ENCODE measurements at regions not wholly inside any gene's neighbourhood (a gene's known extent, or its start where the extent isn't known, plus 50 kb on each side); places are given as distances from the start of the nearest gene placed in this dataset.
"Not testable (repeated sequence)": the region's sequence is repeated elsewhere in the genome, so short reads cannot be mapped to it uniquely, and the experiment has no call there.

- not testable (repeated sequence) for DNase-seq (ENCODE audit: low read depth in 3 of 3)
Measured at GRCh38 chr1:245061808-245062207, 93.0 kb upstream of the KIF26B start.

GRCh38 chr1:245060684-245061374, 94.0 kb upstream of the KIF26B start:
- no peak for DNase-seq (ENCODE audit: low read depth in 3 of 3)

GRCh38 chr1:245059806-245060424, 94.9 kb upstream of the KIF26B start:
- DNase-seq (ENCODE audit: low read depth in 3 of 3), result no peak

GRCh38 chr1:245058882-245059281, 95.9 kb upstream of the KIF26B start:
- DNase-seq (ENCODE audit: low read depth in 3 of 3), result no peak

GRCh38 chr1:245058436-245058835, 96.3 kb upstream of the KIF26B start:
- DNase-seq (ENCODE audit: low read depth in 3 of 3), result no peak

- DNase-seq (ENCODE audit: low read depth in 3 of 3), result no peak
Measured at GRCh38 chr1:245056913-245057312, 97.9 kb upstream of the KIF26B start.

GRCh38 chr1:245056296-245056695, 98.5 kb upstream of the KIF26B start:
- not testable (repeated sequence) for DNase-seq (ENCODE audit: low read depth in 3 of 3)

- DNase-seq (ENCODE audit: low read depth in 3 of 3), result no peak
Measured at GRCh38 chr1:245055752-245056151, 99.0 kb upstream of the KIF26B start.

GRCh38 chr1:245054507-245055270, 100.1 kb upstream of the KIF26B start:
- DNase-seq (ENCODE audit: low read depth in 3 of 3), result no peak

GRCh38 chr1:245054105-245054504, 100.7 kb upstream of the KIF26B start:
- DNase-seq (ENCODE audit: low read depth in 3 of 3), result no peak

- no peak for DNase-seq (ENCODE audit: low read depth in 3 of 3)
Measured at GRCh38 chr1:245052258-245052657, 102.5 kb upstream of the KIF26B start.

GRCh38 chr1:245051349-245052221, 103.2 kb upstream of the KIF26B start:
- DNase-seq (ENCODE audit: low read depth in 3 of 3), result no peak

- no peak for DNase-seq (ENCODE audit: low read depth in 3 of 3)
Measured at GRCh38 chr1:245046769-245047168, 108.0 kb upstream of the KIF26B start.

- no peak for DNase-seq (ENCODE audit: low read depth in 3 of 3)
Measured at GRCh38 chr1:245046315-245046714, 108.5 kb upstream of the KIF26B start.

- no peak for DNase-seq (ENCODE audit: low read depth in 3 of 3)
Measured at GRCh38 chr1:245045087-245045881, 109.5 kb upstream of the KIF26B start.

- DNase-seq (ENCODE audit: low read depth in 3 of 3), result no peak
Measured at GRCh38 chr1:245043611-245043940, 111.2 kb upstream of the KIF26B start.

GRCh38 chr1:245041058-245041698, 113.6 kb upstream of the KIF26B start:
- DNase-seq (ENCODE audit: low read depth in 3 of 3), result no peak

- DNase-seq (ENCODE audit: low read depth in 3 of 3), result no peak
Measured at GRCh38 chr1:245039196-245039595, 115.6 kb upstream of the KIF26B start.

- DNase-seq (ENCODE audit: low read depth in 3 of 3), result no peak
Measured at GRCh38 chr1:245036102-245036501, 118.7 kb upstream of the KIF26B start.

- no peak for DNase-seq (ENCODE audit: low read depth in 3 of 3)
Measured at GRCh38 chr1:245031041-245031440, 123.7 kb upstream of the KIF26B start.

GRCh38 chr1:245026247-245026646, 128.5 kb upstream of the KIF26B start:
- DNase-seq (ENCODE audit: low read depth in 3 of 3), result no peak
